ENCODE measurements at regions not wholly inside any gene's neighbourhood (a gene's known extent, or its start where the extent isn't known, plus 50 kb on each side); places are given as distances from the start of the nearest gene placed in this dataset.

DNA sequence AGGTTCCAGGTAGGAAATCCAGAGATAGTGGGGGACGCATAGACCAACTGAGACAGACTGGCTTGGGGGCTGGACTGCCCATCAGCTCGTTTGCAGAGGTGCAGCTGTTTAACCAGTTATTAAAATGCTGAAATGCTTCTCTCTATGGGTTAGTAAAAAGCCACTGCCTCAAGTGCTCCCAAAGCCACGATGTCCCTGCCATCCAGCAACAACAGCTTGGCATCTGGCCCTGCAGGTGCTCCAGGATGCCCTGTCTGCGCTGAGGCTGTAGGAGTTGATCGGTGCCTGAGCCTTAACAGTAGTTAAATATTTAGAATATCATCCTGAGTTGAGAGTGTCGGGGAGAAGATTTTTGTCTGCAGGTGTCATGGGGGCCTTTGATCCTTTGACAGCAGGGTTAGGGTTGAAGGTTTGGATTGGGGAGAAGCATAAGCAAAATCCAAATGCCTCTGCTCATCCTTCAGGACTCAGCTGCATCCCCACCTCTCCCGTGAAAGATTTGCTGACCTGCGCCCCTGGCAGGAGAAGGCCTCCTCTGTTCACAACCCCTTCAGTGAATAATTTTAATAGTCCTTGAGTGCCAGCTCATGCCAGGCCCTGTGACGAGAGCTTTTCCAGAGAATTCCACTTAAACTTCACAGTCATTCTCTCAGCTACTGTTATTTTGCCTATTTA is 127.3 kb upstream of the PWP1 start:
- TF ChIP-seq, protein P1, sequence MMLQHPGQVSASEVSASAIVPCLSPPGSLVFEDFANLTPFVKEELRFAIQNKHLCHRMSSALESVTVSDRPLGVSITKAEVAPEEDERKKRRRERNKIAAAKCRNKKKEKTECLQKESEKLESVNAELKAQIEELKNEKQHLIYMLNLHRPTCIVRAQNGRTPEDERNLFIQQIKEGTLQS (IDR thresholded peaks at IDR 0.05) = no peak
- TF ChIP-seq, protein P1 (CRISPR knock-in tag; conservative IDR thresholded peaks at IDR 0.05) = no peak
- TF ChIP-seq CBX8 (IDR thresholded peaks at IDR 0.05; ENCODE audit: borderline replicate concordance, extremely low read depth, low read depth, low read length, poor library complexity, severe bottlenecking) (no peak), ZNF282 (CRISPR knock-in tag; IDR thresholded peaks at IDR 0.05) (no peak), WHSC1 (IDR thresholded peaks at IDR 0.05; ENCODE audit: low read length) (no peak), TEAD2 (tag; IDR thresholded peaks at IDR 0.05) (no peak), EP300 (IDR thresholded peaks at IDR 0.05; ENCODE audit: low read length) (no peak), NR3C1 (CRISPR knock-in tag; IDR thresholded peaks at IDR 0.05) (no peak), ETV6 (IDR thresholded peaks at IDR 0.05; ENCODE audit: borderline replicate concordance in 1 of 2, low read depth in 2 of 2, low read length in 1 of 2) (no peak), ETV6 (CRISPR knock-in tag; IDR thresholded peaks at IDR 0.05; ENCODE audit: borderline replicate concordance) (no peak), ELF1 (tag; IDR thresholded peaks at IDR 0.05) (no peak)
- TF ChIP-seq, protein P2, sequence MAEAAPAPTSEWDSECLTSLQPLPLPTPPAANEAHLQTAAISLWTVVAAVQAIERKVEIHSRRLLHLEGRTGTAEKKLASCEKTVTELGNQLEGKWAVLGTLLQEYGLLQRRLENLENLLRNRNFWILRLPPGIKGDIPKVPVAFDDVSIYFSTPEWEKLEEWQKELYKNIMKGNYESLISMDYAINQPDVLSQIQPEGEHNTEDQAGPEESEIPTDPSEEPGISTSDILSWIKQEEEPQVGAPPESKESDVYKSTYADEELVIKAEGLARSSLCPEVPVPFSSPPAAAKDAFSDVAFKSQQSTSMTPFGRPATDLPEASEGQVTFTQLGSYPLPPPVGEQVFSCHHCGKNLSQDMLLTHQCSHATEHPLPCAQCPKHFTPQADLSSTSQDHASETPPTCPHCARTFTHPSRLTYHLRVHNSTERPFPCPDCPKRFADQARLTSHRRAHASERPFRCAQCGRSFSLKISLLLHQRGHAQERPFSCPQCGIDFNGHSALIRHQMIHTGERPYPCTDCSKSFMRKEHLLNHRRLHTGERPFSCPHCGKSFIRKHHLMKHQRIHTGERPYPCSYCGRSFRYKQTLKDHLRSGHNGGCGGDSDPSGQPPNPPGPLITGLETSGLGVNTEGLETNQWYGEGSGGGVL (CRISPR knock-in tag; IDR thresholded peaks at IDR 0.05) = no peak
- TF ChIP-seq, protein P3, sequence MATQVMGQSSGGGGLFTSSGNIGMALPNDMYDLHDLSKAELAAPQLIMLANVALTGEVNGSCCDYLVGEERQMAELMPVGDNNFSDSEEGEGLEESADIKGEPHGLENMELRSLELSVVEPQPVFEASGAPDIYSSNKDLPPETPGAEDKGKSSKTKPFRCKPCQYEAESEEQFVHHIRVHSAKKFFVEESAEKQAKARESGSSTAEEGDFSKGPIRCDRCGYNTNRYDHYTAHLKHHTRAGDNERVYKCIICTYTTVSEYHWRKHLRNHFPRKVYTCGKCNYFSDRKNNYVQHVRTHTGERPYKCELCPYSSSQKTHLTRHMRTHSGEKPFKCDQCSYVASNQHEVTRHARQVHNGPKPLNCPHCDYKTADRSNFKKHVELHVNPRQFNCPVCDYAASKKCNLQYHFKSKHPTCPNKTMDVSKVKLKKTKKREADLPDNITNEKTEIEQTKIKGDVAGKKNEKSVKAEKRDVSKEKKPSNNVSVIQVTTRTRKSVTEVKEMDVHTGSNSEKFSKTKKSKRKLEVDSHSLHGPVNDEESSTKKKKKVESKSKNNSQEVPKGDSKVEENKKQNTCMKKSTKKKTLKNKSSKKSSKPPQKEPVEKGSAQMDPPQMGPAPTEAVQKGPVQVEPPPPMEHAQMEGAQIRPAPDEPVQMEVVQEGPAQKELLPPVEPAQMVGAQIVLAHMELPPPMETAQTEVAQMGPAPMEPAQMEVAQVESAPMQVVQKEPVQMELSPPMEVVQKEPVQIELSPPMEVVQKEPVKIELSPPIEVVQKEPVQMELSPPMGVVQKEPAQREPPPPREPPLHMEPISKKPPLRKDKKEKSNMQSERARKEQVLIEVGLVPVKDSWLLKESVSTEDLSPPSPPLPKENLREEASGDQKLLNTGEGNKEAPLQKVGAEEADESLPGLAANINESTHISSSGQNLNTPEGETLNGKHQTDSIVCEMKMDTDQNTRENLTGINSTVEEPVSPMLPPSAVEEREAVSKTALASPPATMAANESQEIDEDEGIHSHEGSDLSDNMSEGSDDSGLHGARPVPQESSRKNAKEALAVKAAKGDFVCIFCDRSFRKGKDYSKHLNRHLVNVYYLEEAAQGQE (IDR thresholded peaks at IDR 0.05; ENCODE audit: borderline replicate concordance) = no peak
- TF ChIP-seq, protein P3 (CRISPR knock-in tag; IDR thresholded peaks at IDR 0.05; ENCODE audit: low read depth) = no peak
